GM12878 (cell line): ENCODE measurements at regions not wholly inside any gene's neighbourhood (a gene's known extent, or its start where the extent isn't known, plus 50 kb on each side); places are given as distances from the start of the nearest gene placed in this dataset.

Source experiments
- ATAC-seq: fragments of 200-7000 bp; cut with Tn5 transposase; 3 replicates; pipeline ENCODE4 v1.9.1; 2020; ENCODE audit warnings: mild to moderate bottlenecking, moderate library complexity
- BruUV-seq: library from RNA; stranded (reverse); fragments of 400-500 nt; replicated peaks from 2 replicates; lab custom pipeline; 2021; lab: Mats Ljungman, UMichigan
- CTCF ChIA-PET: fragments of 300-600 bp; sonication (Branson Sonifier 250); formaldehyde crosslinking; extraction: SDS; loops from one replicate; lab custom pipeline; 2021; ENCODE audit warnings: inconsistent platforms; lab: Yijun Ruan, JAX
- POLR2A ChIA-PET: fragments of 350-600 bp; formaldehyde crosslinking; extraction: SDS; loops from one replicate; lab custom pipeline; 2021; ENCODE audit warnings: inconsistent platforms; lab: Charles Lee
- RAD21 ChIA-PET: fragments of 300-600 bp; sonication (Branson Sonifier 250); formaldehyde crosslinking; loops from one replicate; lab custom pipeline; 2023; ENCODE audit warnings: antibody characterized with exemption; ENCODE audit not compliant: unreplicated experiment; lab: Charles Lee
- SMC1A ChIA-PET: fragments of 300-600 bp; sonication (Branson Sonifier 250); formaldehyde crosslinking; loops from one replicate; lab custom pipeline; 2023; ENCODE audit not compliant: unreplicated experiment, uncharacterized antibody; lab: Charles Lee
- DNase-seq: peaks from one replicate; pipeline ENCODE4 v3.0.0-alpha.2; 2011; ENCODE audit warnings: low read depth, low spot score
- FAIRE-seq: peaks from 3 replicates; lab custom pipeline; 2011; peaks lifted over from hg19 to GRCh38; lab: Jason Lieb, UNC
- H2AFZ ChIP-seq: 2 replicates; pipeline ENCODE4 v1.6.0; 2011; ENCODE audit warnings: low read depth, low read length, control low read depth; ENCODE audit not compliant: control insufficient read depth
- H3K27ac ChIP-seq: 2 replicates; pipeline ENCODE4 v1.5.1; 2011; ENCODE audit warnings: control low read depth; ENCODE audit not compliant: control insufficient read depth, insufficient read depth
- H3K27me3 ChIP-seq, 2 experiments: replicated peaks in 1 of 2; 2 replicates each; pipeline versions ENCODE4 v1.6.0 to v1.6.1; 2011; ENCODE audit warnings: low read length in 1 of 2; ENCODE audit not compliant: control insufficient read depth in 2 of 2, insufficient read depth in 2 of 2
- H3K36me3 ChIP-seq, 2 experiments: 2 replicates each; pipeline ENCODE4 v1.5.1; 2011; ENCODE audit warnings: low read length in 1 of 2; ENCODE audit not compliant: control insufficient read depth in 2 of 2, insufficient read depth in 2 of 2
- H3K4me1 ChIP-seq: 2 replicates; pipeline ENCODE4 v1.6.1; 2011; ENCODE audit warnings: mild to moderate bottlenecking, low read length, moderate library complexity, mixed read lengths; ENCODE audit not compliant: control insufficient read depth, insufficient read depth
- H3K4me2 ChIP-seq: 2 replicates; pipeline ENCODE4 v1.6.0; 2011; ENCODE audit warnings: control low read depth; ENCODE audit not compliant: control insufficient read depth, insufficient read depth
- H3K4me3 ChIP-seq: fragments of 200-600 bp; sonication (generic); 2 replicates; pipeline ENCODE4 v1.5.1; 2016
- H3K79me2 ChIP-seq: 2 replicates; pipeline ENCODE4 v1.6.0; 2011; ENCODE audit warnings: low read length; ENCODE audit not compliant: control insufficient read depth, insufficient read depth
- H3K9ac ChIP-seq: 2 replicates; pipeline ENCODE4 v1.8.0; 2011; ENCODE audit warnings: low read length, control low read depth, mixed read lengths; ENCODE audit not compliant: control insufficient read depth, insufficient read depth
- H3K9me3 ChIP-seq: replicated peaks from 3 replicates; pipeline ENCODE4 v1.5.1; 2011; ENCODE audit warnings: mild to moderate bottlenecking, low read length; ENCODE audit not compliant: control insufficient read depth, insufficient read depth
- H4K20me1 ChIP-seq: 2 replicates; pipeline ENCODE4 v1.6.0; 2011; ENCODE audit not compliant: control insufficient read depth, insufficient read depth
- BHLHE40 ChIP-seq, 2 experiments: fragments of 450-650 bp in 1 of 2; IDR thresholded peaks; 2 replicates each; pipeline ENCODE4 v1.6.1; 2011 to 2017; ENCODE audit warnings: low read depth in 2 of 2, borderline replicate concordance in 1 of 2, improper control_type of control experiment in 1 of 2, low read length in 1 of 2, mild to moderate bottlenecking in 1 of 2
- CBFB ChIP-seq: IDR thresholded peaks from 2 replicates; pipeline ENCODE4 v1.6.1; 2016; ENCODE audit warnings: antibody characterized with exemption, low read depth
- CHD4 ChIP-seq: fragments of 200-600 bp; sonication (generic); IDR thresholded peaks from 2 replicates; pipeline ENCODE4 v1.6.1; 2016; ENCODE audit warnings: mild to moderate bottlenecking
- DPF2 ChIP-seq: fragments of 450-650 bp; IDR thresholded peaks from 2 replicates; pipeline ENCODE4 v1.6.1; 2017; ENCODE audit warnings: mild to moderate bottlenecking
- KAT2A ChIP-seq: conservative IDR thresholded peaks from 2 replicates; pipeline ENCODE4 v1.6.1; 2011; ENCODE audit warnings: low read depth, low read length; ENCODE audit not compliant: control insufficient read depth
- PKNOX1 ChIP-seq: fragments of 450-650 bp; IDR thresholded peaks from 2 replicates; pipeline ENCODE4 v1.6.1; 2016; ENCODE audit warnings: mild to moderate bottlenecking
- TARDBP ChIP-seq: IDR thresholded peaks from 2 replicates; pipeline ENCODE4 v1.6.1; 2016; ENCODE audit warnings: borderline replicate concordance
- TCF12 ChIP-seq: IDR thresholded peaks from 2 replicates; pipeline ENCODE4 v1.6.1; 2011; ENCODE audit warnings: low read depth, mild to moderate bottlenecking, low read length
- ZSCAN29 ChIP-seq: fragments of 450-650 bp; IDR thresholded peaks from 2 replicates; pipeline ENCODE4 v1.6.1; 2017; ENCODE audit warnings: mild to moderate bottlenecking, moderate library complexity
- WGBS: methylation state at CpG from one replicate; pipeline ENCODE4 v1.1.6; 2016; ENCODE audit warnings: low lambda C conversion rate; ENCODE audit not compliant: insufficient replicate concordance, insufficient coverage; ENCODE audit errors: missing lambda C conversion rate; 5-methylcytosine and 5-hydroxymethylcytosine counted together
- in situ Hi-C: fragments of 300-500 bp; cut with MboI; formaldehyde crosslinking; loops from 9 replicates; pipeline ENCODE4 v1.14.3; 2018; ENCODE audit warnings: mixed read lengths
- intact Hi-C: fragments of 100-400 bp; cut with micrococcal nuclease; formaldehyde crosslinking; loops from one replicate; pipeline ENCODE4 v1.14.2; 2022; ENCODE audit not compliant: unreplicated experiment
- TF ChIP-seq, protein P1 (sequence below): fragments of 450-650 bp; IDR thresholded peaks from 2 replicates; pipeline ENCODE4 v1.6.1; 2017; ENCODE audit warnings: mild to moderate bottlenecking, moderate library complexity

DNA sequence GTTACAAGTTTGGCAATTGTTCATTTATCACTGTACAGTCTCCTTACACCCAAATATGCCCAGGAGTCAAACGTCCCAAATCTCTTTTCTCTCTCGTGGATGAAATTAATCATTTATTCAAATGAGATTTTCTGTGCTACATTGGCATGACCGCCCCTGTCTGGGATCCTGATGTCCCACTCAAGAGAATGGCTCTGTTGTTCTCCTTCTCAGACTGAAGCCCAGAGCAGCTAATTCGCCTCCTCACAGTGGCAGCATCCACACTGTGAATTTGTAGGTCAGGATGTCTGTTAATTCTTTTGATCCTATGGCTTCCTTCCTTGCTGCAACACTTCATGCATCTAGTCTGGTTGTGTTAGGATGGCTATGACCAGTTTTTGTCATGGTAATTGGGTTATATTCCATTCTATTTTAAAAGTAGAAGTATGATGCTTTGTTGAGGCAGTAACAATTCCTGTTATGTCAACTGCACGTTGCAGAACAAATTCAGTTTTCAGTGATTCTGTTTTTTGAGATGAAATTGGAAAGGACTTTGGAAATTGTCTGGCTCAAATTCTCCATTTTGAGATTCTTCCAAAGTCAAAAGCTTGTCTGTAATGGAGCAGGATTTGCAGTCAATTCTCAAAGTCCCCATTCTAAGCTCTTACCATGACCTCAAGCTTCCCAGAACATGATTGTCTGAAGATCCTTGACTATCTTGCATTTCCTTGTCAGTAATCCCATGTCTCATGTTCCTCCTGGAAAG is 141.5 kb upstream of the GAS1 start:
- H3K9ac ChIP-seq = no peak overlapping the region
- no peak overlapping the region for H3K4me3 ChIP-seq
- no peaks in the 10 kb centered on the region for H3K79me2 ChIP-seq
- no peak for TF ChIP-seq TARDBP
- no peak for TF ChIP-seq PKNOX1
- TF ChIP-seq TCF12 = no peak
- no peak for TF ChIP-seq CBFB
- TF ChIP-seq ZSCAN29 = no peak
- TF ChIP-seq BHLHE40 (IDR thresholded peaks at IDR 0.05; ENCODE audit: borderline replicate concordance in 1 of 2, low read depth in 2 of 2, low read length in 1 of 2) = no peak
- CTCF ChIA-PET = no interaction called here
- RAD21 ChIA-PET = no interaction called here
- DNase-seq = no peak
- H2AFZ ChIP-seq = no peak overlapping the region
- H3K36me3 ChIP-seq = no peaks in the 10 kb centered on the region
- no peak overlapping the region for H3K27ac ChIP-seq
- no TSS peak for BruUV-seq
- in situ Hi-C loops = no loop called here
- FAIRE-seq = no peak
- ATAC-seq = no peak
- SMC1A ChIA-PET = no interaction called here
- 0% methylated on average over 5 of the region's 5 CpGs for WGBS
- intact Hi-C loops = no loop called here
- POLR2A ChIA-PET = no interaction called here
- H4K20me1 ChIP-seq = no peaks in the 10 kb centered on the region
- no peaks in the 10 kb centered on the region for H3K4me1 ChIP-seq
- no peak overlapping the region for H3K4me2 ChIP-seq
- no peaks in the 10 kb centered on the region for H3K9me3 ChIP-seq
- no peaks in the 10 kb centered on the region for H3K27me3 ChIP-seq

DNA sequence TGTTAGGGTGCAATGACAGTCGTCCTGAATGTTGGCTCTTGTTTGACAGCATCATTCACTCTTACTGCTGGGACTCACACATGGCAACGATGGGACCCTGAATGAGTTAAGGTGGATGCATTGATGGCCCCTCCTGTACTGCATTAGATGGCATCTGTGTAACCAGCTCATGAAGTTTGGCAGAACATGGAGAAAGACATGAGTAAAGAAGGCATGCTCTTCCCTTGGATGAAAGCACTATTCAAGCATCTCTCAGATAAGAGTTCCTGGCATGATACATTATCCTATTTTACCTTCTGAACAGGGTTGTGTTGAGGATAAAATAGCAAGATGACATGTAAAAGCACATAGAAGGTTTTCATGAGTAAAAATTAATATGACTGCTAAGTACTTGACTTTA is 142.2 kb upstream of the GAS1 start:
- CTCF ChIA-PET = no interaction called here
- Histone ChIP-seq H3K36me3 (no peaks in the 10 kb centered on the region), H3K4me3 (no peak overlapping the region), H3K27ac (no peak overlapping the region), H3K4me2 (no peak overlapping the region), H3K4me1 (no peaks in the 10 kb centered on the region)
- BruUV-seq = no TSS peak
- TF ChIP-seq DPF2 (no peak), KAT2A (no peak), CHD4 (no peak)
- TF ChIP-seq, protein P1, sequence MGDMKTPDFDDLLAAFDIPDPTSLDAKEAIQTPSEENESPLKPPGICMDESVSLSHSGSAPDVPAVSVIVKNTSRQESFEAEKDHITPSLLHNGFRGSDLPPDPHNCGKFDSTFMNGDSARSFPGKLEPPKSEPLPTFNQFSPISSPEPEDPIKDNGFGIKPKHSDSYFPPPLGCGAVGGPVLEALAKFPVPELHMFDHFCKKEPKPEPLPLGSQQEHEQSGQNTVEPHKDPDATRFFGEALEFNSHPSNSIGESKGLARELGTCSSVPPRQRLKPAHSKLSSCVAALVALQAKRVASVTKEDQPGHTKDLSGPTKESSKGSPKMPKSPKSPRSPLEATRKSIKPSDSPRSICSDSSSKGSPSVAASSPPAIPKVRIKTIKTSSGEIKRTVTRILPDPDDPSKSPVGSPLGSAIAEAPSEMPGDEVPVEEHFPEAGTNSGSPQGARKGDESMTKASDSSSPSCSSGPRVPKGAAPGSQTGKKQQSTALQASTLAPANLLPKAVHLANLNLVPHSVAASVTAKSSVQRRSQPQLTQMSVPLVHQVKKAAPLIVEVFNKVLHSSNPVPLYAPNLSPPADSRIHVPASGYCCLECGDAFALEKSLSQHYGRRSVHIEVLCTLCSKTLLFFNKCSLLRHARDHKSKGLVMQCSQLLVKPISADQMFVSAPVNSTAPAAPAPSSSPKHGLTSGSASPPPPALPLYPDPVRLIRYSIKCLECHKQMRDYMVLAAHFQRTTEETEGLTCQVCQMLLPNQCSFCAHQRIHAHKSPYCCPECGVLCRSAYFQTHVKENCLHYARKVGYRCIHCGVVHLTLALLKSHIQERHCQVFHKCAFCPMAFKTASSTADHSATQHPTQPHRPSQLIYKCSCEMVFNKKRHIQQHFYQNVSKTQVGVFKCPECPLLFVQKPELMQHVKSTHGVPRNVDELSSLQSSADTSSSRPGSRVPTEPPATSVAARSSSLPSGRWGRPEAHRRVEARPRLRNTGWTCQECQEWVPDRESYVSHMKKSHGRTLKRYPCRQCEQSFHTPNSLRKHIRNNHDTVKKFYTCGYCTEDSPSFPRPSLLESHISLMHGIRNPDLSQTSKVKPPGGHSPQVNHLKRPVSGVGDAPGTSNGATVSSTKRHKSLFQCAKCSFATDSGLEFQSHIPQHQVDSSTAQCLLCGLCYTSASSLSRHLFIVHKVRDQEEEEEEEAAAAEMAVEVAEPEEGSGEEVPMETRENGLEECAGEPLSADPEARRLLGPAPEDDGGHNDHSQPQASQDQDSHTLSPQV = no peak
- TF ChIP-seq, all 136 proteins: peak for 0
- 5% methylated on average over 2 of the region's 2 CpGs for WGBS
- RAD21 ChIA-PET = no interaction called here
- POLR2A ChIA-PET = no interaction called here
- Histone ChIP-seq H3K27me3 (no peaks in the 10 kb centered on the region), H3K9me3 (no peaks in the 10 kb centered on the region), H3K79me2 (no peaks in the 10 kb centered on the region), H2AFZ (no peak overlapping the region), H3K9ac (no peak overlapping the region), H4K20me1 (no peaks in the 10 kb centered on the region)
- SMC1A ChIA-PET = no interaction called here
- intact Hi-C loops (no loop called here), in situ Hi-C loops (no loop called here)
- DNase-seq (no peak), ATAC-seq (no peak), FAIRE-seq (no peak)
